GM19351 (cell line): ENCODE measurements at regions not wholly inside any gene's neighbourhood (a gene's known extent, or its start where the extent isn't known, plus 50 kb on each side); places are given as distances from the start of the nearest gene placed in this dataset.
"Not testable (repeated sequence)": the region's sequence is repeated elsewhere in the genome, so short reads cannot be mapped to it uniquely, and the experiment has no call there.

Experiments used
- ATAC-seq: cut with Tn5 transposase; IDR thresholded peaks from one replicate; pipeline ENCODE4 v1.9.1; 2021; ENCODE audit warnings: mild to moderate bottlenecking, moderate library complexity; ENCODE audit not compliant: unreplicated experiment

DNA sequence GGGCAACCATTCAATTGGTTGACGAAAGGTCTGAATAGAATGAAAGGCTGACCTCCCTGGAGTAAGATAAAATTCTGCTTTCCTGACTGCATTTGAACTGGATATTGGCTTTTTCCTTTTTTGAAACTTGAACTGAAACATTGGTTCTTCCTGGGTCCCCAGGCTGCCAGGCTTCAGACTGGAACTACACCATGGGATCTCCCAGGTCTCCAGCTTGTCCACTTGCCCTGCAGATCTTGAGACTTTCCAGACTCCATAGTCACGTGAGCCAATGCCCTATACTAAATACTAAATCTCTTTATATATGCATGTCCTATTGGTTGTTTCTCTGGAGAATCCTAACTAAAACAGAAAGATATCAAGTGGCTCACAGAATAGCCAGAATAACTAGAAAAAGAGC, 118.7 kb upstream of the KRR1 start:
- no peak for ATAC-seq

DNA sequence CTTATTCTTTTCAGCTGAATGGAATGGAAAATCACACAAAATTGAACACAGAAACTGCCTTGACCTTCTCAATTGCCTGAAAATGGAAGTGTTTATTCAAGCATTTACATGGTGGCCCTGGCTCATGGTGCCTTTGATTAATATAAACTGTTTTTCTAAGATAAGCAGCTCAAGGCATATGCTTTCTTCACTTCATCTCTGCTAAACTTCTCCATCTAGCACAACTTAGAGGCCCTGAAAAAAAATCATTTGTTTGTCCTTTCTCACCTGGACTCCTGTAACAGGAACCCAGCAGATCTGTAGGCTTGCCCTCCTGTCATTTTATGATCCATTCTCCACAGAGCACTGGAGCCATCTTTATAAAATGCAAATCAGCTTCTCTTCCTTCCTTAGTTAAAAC, 117.5 kb upstream of the KRR1 start:
- no peak for ATAC-seq

DNA sequence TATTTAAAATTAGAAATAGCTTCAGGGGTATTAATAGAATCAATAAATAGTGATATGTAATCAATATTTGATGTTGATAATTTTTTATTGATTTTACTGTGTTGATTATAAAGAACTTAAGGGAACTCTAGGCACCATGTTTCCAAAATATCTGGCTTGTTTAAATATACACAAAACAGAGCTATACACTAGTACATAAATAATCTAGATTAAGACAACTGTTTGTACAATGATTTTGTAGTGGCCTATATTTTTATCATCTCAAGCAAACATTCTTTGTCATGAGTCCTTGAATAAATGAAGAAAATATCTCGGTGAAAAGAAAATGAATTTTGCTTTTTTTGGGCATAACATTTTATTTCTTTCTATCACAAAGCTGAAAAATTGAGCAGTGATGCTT, 117.1 kb upstream of the KRR1 start:
- ATAC-seq: no peak

DNA sequence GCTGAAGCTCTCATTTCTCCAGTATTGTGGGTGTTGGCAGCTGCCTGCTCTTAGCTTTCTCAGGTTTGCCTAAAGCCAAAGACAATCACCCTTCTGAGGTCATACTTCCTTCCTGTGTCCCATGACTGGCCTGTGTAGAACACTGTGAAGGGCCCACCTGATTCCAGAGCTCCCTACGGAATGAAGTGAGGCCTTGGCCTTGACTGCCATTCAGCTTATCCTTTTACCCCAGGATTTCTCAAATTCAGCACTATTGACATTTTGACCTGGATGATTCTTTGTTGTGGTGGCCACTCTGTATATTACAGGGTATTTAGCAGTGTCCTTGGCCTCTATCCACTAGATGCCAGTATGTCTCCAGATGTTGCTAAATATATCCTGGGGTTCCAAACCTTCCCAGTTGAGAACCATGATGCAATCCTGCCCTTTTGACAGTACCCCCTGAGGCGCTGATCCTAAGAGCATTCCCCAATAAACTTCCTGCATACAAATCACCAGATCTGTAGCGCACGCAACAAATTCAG, 112.3 kb upstream of the KRR1 start:
- ATAC-seq: no peak

DNA sequence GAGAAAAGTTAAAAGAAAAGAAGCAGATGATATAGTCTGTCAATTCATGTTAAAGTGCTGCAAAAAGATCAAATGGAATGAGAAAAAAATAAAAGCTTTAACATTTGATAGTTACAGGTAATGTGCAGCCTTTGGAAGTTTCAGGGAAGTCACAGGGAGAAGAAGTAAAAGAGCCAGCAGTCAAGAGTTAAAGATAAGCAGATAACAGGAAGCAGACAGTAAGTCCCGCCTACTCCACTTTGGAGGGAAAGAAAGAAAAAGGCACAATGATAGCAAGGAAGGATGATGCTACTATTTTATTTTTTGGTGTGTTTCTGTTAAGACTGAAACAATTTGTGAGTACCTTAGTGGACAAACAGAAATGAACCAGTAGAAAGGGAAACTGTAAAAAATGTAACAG, 111.1 kb upstream of the KRR1 start:
- no peak for ATAC-seq

DNA sequence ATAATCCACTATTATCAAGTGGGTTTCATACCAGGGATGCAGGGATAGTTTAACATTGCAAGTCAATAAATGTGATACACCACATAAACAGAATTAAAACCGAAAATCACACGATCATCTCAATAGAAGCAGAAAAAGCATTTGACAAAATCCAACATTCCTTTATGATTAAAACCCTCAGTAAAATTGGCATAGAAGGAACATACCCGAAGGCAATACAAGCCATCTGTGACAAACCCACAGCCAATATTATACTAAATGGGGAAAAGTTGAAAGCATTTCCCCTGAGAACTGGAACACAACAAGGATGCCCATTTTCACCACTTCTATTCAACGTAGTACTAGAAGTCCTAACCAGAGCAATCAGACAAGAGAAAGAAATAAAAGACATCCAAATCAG, 103.0 kb upstream of the KRR1 start:
- ATAC-seq: not testable (repeated sequence)

DNA sequence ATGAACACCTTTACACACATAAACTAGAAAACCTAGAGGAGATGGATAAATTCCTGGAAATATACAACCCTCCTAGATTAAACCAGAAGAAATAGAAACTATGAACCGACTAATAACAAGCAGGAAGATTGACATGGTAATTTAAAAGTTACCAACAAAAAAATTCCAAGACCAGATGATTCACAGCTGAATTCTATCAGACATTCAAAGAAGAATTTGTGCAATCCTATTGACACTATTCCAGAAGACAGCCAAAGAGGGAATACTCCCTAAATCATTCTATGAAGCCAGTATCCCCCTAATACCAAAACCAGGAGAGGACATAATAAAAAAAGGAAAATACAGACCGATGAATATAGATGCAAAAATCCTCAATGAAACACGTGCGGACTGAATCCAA, 102.6 kb upstream of the KRR1 start:
- no peak for ATAC-seq

DNA sequence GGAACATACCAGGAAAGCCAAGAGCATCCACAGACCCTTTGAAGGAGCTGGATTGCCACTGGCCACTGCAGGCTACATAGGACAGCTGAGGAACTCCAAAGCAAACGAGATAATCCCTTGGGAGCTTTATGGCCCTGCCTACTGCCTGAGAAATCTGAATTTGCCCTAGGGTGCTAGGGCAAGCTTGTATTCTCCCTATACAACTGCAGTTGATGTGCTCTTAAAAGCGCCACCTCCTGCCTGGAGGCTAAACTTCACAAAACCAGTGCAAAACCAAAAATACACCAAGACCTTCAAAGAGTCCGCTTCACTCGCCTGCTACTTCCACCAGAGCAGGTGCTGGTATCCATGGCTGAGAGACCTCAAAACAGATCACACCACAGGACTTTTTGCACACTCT, 99.6 kb upstream of the KRR1 start:
- ATAC-seq: no peak

DNA sequence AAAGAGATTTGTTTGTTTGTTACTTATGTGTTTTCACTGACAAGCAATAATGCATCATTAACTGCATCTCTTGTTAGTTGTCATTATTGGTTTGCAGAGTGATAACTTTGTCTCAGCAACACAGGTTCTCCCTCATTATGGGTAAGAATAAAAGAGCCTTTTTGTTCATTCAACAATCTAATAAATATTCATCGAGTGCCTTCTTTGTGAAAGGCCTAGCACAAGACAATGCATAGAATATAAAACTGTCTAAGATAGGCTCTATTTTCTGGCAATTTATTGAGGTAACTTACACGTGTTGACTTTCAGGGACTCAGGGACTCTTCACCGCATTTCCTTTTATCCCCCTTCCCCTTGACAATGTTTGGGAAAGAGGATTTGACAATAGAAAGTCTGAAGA, 95.5 kb upstream of the KRR1 start:
- no peak for ATAC-seq

DNA sequence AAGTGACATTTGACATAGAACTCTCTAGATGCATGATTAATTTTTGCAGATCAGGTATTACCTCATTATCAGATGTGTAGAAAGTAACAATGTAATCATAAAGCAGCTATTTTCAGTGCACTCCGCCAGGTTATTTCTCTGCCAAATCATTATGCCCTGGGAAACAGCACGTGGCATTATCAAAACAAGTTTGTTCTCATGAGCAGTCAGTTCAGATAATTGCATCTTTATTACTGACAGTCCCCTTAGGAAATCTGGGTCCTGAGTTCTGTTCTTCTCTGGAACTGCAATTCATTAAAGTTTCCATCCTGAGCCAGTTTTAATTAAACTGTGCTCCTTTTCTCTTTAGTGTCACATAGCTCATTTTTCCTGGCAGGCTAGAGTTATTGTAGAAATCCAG, 94.7 kb upstream of the KRR1 start:
- no peak for ATAC-seq

DNA sequence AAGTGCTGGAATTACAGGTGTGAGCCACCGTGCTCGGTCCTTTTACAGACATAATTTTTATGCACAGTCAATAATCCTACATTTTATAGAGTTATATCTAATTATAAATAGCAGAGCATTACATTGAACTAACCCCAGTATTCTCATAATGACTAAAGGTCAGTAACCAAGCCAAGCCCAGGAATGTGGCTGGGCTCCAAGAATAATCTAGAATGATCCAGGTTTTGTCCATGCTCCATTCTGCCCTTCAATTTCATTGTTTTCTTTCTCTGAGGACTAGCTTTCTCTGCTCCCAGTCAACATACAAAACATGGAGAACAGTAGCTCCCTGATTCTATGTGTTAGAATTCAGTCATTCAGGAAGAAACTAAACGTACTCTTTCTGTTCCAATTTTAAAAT, 92.1 kb upstream of the KRR1 start:
- no peak for ATAC-seq

DNA sequence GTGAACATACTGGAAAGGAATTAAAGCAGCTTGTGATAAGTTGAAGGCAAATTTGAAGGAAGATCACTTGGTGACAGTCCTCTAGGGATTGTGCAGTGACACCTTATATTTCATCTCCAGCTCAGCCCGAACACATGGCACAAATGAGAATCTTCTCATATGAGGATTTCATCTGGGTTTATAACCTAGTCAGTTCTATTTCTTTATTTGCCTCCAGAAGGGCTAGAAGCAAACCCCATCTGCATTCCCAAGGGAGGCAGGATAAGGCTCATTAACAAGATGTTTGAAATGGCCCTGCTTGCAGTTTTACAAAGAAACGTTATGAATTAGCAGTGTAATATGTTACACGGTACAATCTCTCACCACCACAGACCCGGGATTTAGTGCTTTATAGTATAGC, 90.7 kb upstream of the KRR1 start:
- no peak for ATAC-seq

DNA sequence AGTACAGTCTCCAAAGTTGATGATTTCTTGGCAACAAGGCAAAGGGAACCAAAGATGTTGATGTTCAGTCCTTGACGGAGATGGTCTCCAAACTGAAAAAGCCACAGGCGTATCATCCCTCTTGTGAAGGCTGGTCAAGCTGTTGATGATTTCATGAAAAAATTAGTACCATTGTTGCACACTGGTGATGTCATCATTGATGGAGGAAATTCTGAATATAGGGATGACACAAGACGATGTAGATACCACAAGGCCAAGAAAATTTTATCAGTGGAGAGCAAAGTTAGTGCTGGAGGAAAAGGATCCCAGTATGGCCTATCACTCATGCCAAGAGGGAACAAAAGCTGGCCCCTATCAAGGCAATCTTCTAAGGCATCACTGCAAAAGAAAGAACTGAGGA, 88.7 kb upstream of the KRR1 start:
- no peak for ATAC-seq

DNA sequence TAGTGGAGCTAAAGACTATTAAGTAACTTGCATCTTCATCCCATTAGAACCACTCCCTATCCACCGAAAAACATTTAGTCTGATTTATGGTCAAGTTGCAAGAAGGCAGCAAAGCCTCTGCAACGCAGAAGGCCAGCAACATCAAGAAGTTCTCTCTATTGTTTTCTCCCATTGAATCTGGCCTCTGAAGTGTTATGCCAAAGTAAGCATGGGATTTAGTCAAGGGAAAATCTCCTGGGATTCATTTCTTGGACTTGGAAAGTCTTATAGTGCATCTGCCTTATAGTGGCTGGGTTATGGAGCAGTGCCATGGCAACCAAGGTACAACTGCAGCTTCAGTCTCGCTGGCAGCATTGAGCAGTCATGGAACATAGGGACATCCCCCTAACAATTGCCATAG, 87.7 kb upstream of the KRR1 start:
- no peak for ATAC-seq

DNA sequence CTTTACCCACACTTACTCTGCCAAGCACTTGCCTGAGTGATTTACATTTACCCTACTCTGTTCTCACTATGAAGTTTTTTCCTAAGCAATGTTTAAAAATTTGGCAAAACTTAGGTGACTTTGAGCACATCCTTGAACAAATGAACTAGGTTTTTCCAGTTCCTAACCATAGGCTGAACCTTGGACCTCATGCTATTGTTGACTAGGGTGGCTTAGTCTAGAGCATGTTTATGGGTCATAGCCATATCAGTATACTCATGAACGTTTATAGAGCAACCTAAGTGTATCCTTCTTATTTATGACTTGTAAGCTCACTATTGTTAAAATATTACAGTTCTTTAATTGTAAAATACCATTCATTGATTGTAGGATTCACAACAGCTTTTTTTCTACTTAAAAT, 85.0 kb upstream of the KRR1 start:
- ATAC-seq: no peak

DNA sequence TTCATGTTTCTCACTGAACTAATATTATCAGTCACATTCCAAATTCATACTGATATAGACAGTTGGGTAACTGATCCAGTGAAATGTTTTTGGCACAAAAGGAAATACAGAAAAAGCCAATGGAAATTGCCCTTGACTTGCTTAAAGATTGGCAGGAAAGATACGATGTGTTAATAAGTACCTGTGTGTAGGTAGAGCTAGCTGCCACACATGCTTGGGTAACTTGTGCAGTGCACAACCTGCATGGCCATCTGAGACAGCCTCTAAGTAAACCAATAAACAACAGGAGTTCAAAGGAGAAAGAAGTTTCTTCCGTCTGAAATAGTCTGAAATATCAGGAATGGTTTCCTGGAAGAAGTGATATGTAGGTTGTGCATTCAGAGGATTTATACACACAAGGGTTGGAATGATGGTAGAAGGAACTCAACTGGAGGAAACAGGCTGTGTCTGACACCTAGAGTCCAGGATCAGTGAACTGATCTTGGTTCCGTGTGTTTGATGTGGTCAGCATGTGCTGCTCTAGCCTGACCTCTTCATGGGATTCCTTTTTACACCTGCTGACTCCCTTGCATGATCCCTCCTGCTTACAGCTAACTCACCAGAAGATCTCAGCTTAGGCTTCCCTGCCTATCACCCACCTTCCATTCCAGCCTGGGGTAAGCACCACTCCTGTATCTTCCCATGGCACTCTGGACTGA, 81.4 kb upstream of the KRR1 start:
- ATAC-seq: no peak

DNA sequence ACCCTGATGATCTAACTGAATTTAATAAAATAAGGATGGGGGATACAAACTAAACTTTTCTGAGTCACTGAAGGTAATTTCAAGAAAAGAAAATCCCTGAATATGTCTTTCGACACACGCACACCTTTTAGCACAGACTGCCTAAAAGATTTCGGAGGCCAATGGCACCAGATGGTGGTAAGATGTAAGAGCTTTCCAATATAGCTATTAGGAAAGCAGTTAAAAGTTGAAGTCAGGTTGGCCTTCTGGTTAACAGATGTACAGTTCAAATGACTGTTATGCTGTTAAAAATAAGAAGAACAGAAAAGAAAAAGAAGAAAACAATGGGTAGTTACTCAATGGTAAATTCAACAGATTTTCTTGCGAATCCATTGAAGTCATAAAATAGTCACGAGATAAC, 80.7 kb upstream of the KRR1 start:
- no peak for ATAC-seq

DNA sequence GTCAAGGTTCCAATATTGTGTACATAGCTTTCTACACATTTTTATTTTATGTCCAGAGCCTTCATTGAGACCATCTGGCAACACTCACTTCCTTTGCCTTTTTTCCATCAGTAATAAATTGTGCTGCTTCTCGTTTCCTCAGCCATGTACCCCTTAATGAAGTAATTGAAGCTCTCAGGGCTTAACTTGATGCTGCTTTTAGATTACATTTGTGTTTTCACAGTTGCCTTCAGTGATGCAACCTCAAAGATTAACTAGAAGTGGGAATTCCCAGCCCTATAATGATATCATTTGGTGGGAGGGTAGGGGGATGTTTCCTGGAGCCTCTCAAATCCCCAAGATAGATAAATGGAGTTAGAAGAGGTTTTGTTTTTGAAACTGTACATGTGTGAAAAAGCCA, 80.2 kb upstream of the KRR1 start:
- ATAC-seq: no peak

DNA sequence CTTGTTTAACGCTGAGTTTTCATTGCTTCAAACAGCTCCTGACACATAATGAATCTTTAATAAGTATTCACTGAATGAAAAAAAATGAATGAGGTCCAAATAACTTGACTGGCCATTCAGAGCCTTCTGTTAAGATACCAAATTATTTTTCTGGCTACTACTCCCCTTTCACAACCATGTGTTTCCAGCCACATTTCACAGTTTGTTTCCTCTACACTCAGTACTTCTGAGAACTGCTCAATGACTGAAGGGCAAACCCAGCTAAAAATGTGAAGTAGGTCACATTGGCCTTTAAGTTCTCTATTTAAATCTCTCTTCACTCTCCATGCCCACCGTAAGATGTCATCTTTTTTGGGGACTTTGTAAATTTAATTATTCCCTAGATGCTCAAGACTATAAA, 78.4 kb upstream of the KRR1 start:
- ATAC-seq: no peak

DNA sequence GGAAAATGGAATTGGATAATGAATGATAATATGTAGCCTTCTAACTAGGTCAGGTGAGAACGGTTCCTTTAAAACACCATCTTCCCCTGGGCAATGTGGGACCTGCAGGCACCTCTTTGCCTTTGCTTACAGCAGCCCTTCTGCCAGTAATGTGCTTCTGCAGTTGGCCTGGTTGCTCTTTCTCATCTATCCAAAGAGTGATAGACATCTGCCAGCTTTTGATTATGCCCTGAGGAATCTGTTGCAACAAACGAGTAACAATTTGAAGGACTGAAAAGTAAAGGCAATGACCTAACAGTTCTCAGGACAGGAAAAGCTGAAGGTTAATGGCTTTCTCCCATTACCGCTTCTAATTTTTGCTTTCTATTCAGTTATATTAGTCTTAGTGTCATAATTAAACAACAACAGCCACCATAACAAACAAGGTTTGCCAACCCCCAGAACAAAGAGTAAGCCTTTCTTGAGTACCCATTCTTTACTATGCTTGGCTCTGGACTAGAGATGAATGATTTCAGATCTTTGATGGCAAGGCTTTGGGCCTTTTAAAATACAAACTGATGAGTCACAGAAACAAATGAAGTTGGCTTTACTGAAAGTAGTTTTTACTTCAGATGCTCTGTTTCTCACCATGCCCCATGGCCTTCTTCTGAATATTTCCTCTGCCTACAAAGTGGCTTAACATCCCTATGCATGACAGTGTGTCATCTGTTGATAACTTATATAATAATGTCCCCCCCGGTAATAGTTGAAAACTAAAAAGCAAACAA, 76.1 kb upstream of the KRR1 start:
- no peak for ATAC-seq

DNA sequence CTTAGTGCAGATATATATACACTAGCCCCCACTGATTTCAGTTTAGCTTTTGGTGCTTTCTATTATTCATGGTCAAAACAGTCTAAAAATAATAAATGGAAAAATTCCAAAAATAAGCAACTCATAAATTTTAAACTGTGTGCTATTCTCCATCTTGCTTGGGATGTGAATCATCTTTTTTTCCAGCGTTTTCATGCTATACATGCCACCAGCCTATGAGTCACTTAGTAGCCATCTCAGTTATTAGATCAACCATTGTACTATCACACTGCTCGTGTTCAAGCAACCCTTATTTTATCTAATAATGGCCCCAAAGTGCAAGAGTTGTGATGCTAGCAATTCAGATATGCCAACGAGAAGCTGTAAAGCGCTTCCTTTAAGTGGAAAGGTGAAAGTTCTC, 73.9 kb upstream of the KRR1 start:
- ATAC-seq: no peak

DNA sequence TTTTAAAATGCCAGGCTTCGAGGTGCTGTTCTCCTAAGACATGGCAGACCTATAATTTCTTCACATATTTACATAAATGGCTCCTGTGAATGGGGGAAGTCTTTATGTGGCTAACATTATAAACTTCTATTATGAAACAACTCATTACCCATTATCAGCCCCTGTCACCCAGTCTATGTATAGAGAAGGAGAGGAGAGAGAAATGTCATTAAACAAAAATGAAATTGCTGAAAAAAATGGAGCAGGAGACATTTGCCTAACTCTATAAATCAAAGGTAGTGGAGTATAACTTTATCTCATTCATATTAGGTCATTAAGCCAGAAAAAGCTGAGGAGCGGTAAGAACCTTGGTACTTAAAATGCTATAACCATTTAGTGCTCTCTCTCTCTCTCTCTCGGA, 71.9 kb upstream of the KRR1 start:
- no peak for ATAC-seq

DNA sequence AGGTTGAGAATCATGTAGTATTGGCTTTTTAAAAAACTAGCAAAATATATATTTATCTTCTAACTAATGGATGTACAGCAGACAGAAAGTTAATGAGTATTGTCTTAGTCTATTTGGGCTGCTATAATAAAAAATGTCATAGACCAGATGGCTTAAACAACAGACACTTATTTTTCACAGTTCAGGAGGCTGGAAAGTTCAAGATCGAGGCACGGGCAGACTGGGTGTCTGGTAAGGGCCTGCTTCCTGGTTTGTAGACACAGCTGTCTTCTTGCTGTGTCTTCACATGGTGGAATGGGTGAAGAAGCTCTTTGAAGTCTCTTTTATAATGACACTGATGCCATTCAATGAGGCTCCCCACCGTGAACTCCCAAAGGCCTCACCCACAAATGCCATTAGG, 70.1 kb upstream of the KRR1 start:
- no peak for ATAC-seq
